GM13977 (cell line): ENCODE measurements at regions not wholly inside any gene's neighbourhood (a gene's known extent, or its start where the extent isn't known, plus 50 kb on each side); places are given as distances from the start of the nearest gene placed in this dataset.

Experiments
- DNase-seq: peaks from one replicate; pipeline ENCODE4 v3.0.0; 2012; ENCODE audit warnings: low spot score
- in situ Hi-C: fragments of 300-500 bp; cut with MboI; formaldehyde crosslinking; loops from one replicate; pipeline ENCODE4 v1.12.0; 2022; ENCODE audit warnings: low sequenced_read_pairs, low pct_unique_long_range_greater_than_20kb, mixed read lengths, inconsistent platforms; ENCODE audit not compliant: unreplicated experiment
- TF ChIP-seq, protein P1 (sequence below): IDR thresholded peaks from 2 replicates; pipeline ENCODE4 v1.5.1; 2012; ENCODE audit warnings: mild to moderate bottlenecking, control low read depth; ENCODE audit not compliant: insufficient read depth; ENCODE audit errors: extremely low read depth, missing control alignments

DNA sequence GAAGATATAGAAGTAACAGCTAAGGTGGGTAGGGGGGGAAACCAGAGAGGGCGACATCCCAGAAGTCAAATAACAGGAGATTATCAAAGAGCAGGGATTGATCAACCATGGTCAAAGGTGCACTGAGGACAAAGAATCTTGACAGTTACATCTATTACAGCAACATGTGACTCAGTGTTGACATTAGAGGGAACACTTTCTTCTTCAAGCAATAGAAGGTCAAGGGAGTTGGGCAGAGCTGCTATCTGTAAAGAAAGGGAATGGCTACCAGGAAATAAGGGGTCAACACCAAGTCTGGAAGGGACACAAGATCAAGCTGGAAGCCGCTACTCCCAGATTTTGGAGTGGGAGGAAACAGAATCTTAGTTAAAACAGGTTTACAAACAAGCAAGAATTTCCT, 611.0 kb downstream of the TSN start:
- DNase-seq, result no peak
- in situ Hi-C loops, result no loop called here
- TF ChIP-seq, protein P1, sequence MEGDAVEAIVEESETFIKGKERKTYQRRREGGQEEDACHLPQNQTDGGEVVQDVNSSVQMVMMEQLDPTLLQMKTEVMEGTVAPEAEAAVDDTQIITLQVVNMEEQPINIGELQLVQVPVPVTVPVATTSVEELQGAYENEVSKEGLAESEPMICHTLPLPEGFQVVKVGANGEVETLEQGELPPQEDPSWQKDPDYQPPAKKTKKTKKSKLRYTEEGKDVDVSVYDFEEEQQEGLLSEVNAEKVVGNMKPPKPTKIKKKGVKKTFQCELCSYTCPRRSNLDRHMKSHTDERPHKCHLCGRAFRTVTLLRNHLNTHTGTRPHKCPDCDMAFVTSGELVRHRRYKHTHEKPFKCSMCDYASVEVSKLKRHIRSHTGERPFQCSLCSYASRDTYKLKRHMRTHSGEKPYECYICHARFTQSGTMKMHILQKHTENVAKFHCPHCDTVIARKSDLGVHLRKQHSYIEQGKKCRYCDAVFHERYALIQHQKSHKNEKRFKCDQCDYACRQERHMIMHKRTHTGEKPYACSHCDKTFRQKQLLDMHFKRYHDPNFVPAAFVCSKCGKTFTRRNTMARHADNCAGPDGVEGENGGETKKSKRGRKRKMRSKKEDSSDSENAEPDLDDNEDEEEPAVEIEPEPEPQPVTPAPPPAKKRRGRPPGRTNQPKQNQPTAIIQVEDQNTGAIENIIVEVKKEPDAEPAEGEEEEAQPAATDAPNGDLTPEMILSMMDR, result no peak

- in situ Hi-C loops, result no loop called here
- TF ChIP-seq, protein P1, result no peak
These were observed 611.7 kb downstream of the TSN start for GRCh38 chr2:122366969-122367645.

DNA sequence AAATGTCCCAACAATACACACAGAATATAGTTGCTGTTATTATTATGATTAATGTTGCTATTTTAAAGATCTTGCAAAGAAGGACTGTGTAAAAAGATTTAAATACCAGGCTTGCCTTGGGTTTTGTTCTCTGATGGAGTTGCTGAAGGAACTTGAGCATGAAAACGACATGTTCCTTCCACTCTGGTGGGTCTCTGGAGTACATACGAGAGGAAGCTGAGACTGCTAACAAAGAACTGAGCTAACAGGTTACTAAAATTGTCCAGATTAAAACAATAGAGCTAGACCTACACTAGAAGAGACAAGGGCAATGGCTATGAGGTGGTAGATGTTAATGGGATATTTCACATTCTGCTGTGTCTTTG, 612.2 kb downstream of the TSN start:
- in situ Hi-C loops, result no loop called here
- DNase-seq, result no peak
- TF ChIP-seq, protein P1, result no peak

More at GRCh38 chr2:122366969-122367645, 611.7 kb downstream of the TSN start:
- no peak for DNase-seq

DNA sequence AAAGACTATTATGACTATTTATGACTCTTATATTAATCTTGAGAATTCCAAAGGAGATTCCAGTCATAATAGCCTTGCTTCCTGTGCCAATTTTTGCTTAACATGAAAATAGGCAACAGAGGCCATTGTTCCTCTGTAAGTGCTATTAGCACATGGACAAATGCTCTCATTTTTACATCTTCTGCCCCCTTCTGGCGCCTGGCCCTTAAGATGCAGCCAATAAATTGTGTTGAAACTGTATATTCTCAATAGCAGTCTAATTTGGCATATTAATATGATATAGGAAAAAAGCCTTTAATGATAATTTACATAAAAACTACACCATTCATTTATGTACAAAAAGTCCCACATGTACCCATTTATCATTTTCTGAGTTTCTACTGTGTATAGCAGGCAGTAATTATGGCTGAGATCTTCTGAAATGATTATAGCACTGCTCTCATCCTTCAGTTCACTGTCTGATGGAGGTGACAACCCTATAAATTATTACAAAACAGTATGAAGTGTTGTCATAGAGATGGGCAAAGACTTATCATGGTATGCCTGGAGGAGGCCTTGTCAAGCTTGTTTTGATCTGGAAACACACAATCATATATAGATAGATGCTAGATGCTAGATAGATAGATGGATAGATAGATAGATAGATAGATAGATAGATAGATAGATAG, 613.3 kb downstream of the TSN start:
- in situ Hi-C loops, result no loop called here
- DNase-seq, result no peak
- TF ChIP-seq, protein P1, result peak; percentile 9

DNA sequence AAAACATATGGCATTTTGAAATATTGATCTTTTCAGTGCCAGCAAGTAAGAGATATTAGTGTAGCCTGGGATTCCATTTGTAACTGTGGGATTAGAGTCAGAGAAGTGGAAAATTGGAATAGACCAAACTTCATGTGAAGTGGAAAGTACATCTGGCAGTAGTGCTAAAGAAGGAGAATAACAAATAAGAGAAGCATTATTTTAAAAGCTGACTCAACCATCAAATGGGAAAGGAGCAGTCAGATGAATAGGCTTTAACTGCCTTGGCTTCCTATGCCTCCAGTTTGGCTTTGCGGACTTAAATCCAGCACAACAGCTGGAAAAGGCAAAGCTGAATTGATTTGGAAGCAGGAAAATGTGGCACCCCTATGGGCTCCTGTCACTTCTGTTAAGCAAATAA, 623.1 kb downstream of the TSN start:
- in situ Hi-C loops, result no loop called here
- no peak for DNase-seq

DNA sequence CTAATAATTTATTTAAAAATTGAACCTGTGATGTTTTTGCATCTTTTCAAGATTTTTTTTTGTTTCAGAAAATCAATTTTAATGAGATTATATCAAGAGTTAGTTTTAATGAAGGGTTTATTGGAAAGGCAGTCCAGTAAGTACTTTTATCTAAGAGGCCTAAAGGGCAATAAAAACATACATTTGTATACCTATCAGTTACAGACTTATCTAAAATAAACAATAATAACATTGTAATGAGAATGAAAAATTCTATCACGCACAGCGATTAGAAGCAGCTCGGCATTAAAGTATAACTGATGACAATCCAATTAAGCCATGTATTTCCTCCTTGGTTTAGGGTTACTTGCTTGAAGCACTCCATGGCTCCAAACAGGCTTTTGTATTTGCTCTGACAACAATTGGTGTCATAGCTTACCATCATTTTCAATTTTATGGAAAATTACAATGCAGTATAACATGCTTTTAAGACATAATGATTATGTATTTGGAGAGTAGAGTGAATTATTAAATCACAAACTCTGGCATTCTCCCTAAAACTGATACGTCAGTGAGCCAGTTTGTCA, 629.4 kb downstream of the TSN start:
- TF ChIP-seq, protein P1, result no peak
- in situ Hi-C loops, result no loop called here
- no peak for DNase-seq

More for the DNA sequence above, 623.1 kb downstream of the TSN start:
- TF ChIP-seq, protein P1, result no peak
